Karpas-422 (cell line): ENCODE measurements at regions not wholly inside any gene's neighbourhood (a gene's known extent, or its start where the extent isn't known, plus 50 kb on each side); places are given as distances from the start of the nearest gene placed in this dataset.

Experiments
- DNase-seq: peaks from one replicate; pipeline ENCODE4 v3.0.0-alpha.2; 2015
- H2AFZ ChIP-seq: fragments of 200-600 bp; sonication (generic); 2 replicates; pipeline ENCODE4 v1.6.1; 2014; ENCODE audit warnings: antibody characterized with exemption, low read length, mixed read lengths
- H3K27ac ChIP-seq: fragments of 200-600 bp; sonication (generic); 2 replicates; pipeline ENCODE4 v1.5.1; 2014; ENCODE audit warnings: mild to moderate bottlenecking, low read length, moderate library complexity
- H3K27me3 ChIP-seq: fragments of 200-600 bp; sonication (generic); 2 replicates; pipeline ENCODE4 v1.6.1; 2014; ENCODE audit warnings: low read length, mixed read lengths
- H3K36me3 ChIP-seq: fragments of 200-600 bp; sonication (generic); 2 replicates; pipeline ENCODE4 v1.6.1; 2014; ENCODE audit warnings: low read length, mixed read lengths; ENCODE audit not compliant: insufficient read depth
- H3K4me1 ChIP-seq: fragments of 200-600 bp; sonication (generic); 2 replicates; pipeline ENCODE4 v1.6.1; 2014; ENCODE audit warnings: mild to moderate bottlenecking, low read length, mixed read lengths
- H3K4me2 ChIP-seq: fragments of 200-600 bp; sonication (generic); 2 replicates; pipeline ENCODE4 v1.6.1; 2014; ENCODE audit warnings: low read length, low read depth, mild to moderate bottlenecking; ENCODE audit not compliant: poor library complexity, severe bottlenecking
- H3K4me3 ChIP-seq: fragments of 200-600 bp; sonication (generic); 2 replicates; pipeline ENCODE4 v1.5.1; 2014; ENCODE audit warnings: mild to moderate bottlenecking, antibody characterized with exemption, low read length, mixed read lengths
- H3K79me2 ChIP-seq: fragments of 200-600 bp; sonication (generic); 2 replicates; pipeline ENCODE4 v1.6.1; 2014; ENCODE audit warnings: mild to moderate bottlenecking, low read length, mixed read lengths
- H3K9ac ChIP-seq: fragments of 200-600 bp; sonication (generic); 2 replicates; pipeline ENCODE4 v1.6.0; 2014; ENCODE audit warnings: low read length
- H3K9me2 ChIP-seq: fragments of 200-600 bp; sonication (generic), shearing (Covaris generic); replicated peaks from 2 replicates; pipeline ENCODE4 v1.6.0; 2014; ENCODE audit warnings: mild to moderate bottlenecking, low read length, moderate library complexity; ENCODE audit not compliant: insufficient read depth
- H3K9me3 ChIP-seq: fragments of 300-700, 200-600 bp; sonication (generic); 2 replicates; pipeline ENCODE4 v1.6.1; 2014; ENCODE audit warnings: low read length, mixed read lengths
- H4K20me1 ChIP-seq: fragments of 200-600 bp; sonication (generic); 2 replicates; pipeline ENCODE4 v1.6.1; 2014; ENCODE audit warnings: mild to moderate bottlenecking, antibody characterized with exemption, low read length, low read depth; ENCODE audit not compliant: insufficient read depth

DNA sequence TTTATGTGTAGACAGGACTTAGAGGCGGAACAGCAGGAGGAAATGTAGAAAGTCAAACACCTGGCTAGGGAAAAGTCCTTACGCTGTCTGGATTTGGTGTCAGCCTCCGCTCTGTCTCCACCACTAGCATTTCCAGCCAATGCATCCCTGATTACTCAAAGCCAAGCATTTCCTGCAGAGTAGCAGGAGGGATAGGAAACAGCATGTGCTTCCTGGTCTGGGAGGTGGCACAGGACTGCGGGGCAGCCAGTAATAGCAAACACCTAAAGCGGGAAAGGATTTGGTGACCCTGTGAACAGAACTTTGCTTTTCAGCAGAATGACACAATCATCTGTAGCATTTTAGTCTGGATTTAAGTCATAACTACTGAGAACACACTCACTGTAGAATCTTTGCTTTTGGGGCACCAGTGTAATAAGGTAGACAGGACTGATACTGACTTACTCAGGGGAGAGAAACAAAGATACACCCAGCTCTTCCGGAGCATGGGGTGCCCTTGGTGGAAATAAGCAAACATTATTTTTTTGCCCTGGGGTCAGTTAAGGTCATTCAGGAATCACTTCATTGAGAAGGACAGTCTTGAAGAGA is 133.3 kb upstream of the AHI1 start:
- no peak overlapping the region for H3K4me3 ChIP-seq
- no peak overlapping the region for H3K27ac ChIP-seq
- H4K20me1 ChIP-seq = no peaks in the 10 kb centered on the region
- no peaks in the 10 kb centered on the region for H3K9me3 ChIP-seq
- no peaks in the 10 kb centered on the region for H3K79me2 ChIP-seq
- DNase-seq = no peak
- no peaks in the 10 kb centered on the region for H3K36me3 ChIP-seq
- H3K4me1 ChIP-seq = no peaks in the 10 kb centered on the region
- H3K9ac ChIP-seq = no peak overlapping the region
- H2AFZ ChIP-seq = no peak overlapping the region
- H3K9me2 ChIP-seq = no peaks in the 10 kb centered on the region
- H3K4me2 ChIP-seq = no peak overlapping the region
- H3K27me3 ChIP-seq = no peaks in the 10 kb centered on the region

DNA sequence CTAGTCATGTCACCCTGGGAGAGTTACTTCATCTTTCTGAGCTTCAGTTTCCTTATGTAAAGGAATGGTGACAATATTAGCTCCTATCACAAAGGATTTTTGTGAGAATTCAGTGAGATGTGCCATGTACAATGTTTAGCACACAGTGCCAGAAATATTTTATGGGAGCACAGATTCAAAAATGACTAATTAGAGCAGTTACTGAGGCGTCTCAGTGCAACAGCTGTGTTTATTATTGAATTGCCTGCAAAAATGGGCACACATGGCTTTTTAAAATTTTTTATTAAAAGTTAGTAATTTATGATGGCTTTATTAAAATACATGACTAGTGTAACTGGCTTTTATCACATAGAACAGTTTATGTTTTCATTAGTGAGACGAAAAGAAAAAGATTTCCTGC is 134.3 kb upstream of the AHI1 start:
- H2AFZ ChIP-seq = no peak overlapping the region
- no peaks in the 10 kb centered on the region for H3K27me3 ChIP-seq

DNA sequence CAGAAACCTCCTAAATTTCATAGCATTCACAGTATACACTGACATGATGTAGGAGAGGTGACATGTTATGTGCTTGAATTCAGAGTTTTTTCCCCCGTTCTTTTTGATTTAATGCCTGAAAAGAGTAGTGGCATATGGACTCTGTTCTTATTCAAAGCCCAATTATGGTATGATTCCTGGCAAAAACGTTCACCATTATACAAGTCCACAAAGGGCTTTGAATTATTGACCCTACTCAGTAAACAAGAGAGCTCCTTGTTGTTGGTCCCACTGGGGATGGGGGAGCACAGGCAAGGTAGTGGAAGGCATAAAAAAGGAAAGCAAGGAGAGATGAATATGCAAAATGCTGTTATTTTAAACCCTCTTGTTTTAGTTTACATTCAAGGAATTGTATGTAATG is 136.0 kb upstream of the AHI1 start:
- no peak overlapping the region for H2AFZ ChIP-seq
- H3K9ac ChIP-seq = no peak overlapping the region
- H3K36me3 ChIP-seq = no peaks in the 10 kb centered on the region
- H3K27ac ChIP-seq = no peak overlapping the region
- no peak overlapping the region for H3K4me2 ChIP-seq
- H3K27me3 ChIP-seq = no peaks in the 10 kb centered on the region
- no peak for DNase-seq
- H4K20me1 ChIP-seq = no peaks in the 10 kb centered on the region
- no peak overlapping the region for H3K4me3 ChIP-seq
- H3K9me2 ChIP-seq = no peaks in the 10 kb centered on the region
- no peaks in the 10 kb centered on the region for H3K79me2 ChIP-seq
- no peaks in the 10 kb centered on the region for H3K9me3 ChIP-seq
- no peaks in the 10 kb centered on the region for H3K4me1 ChIP-seq

More for the DNA sequence above, 134.3 kb upstream of the AHI1 start:
- H3K9me2 ChIP-seq = no peaks in the 10 kb centered on the region
- no peaks in the 10 kb centered on the region for H3K9me3 ChIP-seq
- no peaks in the 10 kb centered on the region for H3K4me1 ChIP-seq
- H3K4me3 ChIP-seq = no peak overlapping the region
- H4K20me1 ChIP-seq = no peaks in the 10 kb centered on the region
- H3K4me2 ChIP-seq = no peak overlapping the region
- H3K79me2 ChIP-seq = no peaks in the 10 kb centered on the region
- no peak overlapping the region for H3K9ac ChIP-seq
- no peaks in the 10 kb centered on the region for H3K36me3 ChIP-seq
- no peak for DNase-seq
- H3K27ac ChIP-seq = no peak overlapping the region

DNA sequence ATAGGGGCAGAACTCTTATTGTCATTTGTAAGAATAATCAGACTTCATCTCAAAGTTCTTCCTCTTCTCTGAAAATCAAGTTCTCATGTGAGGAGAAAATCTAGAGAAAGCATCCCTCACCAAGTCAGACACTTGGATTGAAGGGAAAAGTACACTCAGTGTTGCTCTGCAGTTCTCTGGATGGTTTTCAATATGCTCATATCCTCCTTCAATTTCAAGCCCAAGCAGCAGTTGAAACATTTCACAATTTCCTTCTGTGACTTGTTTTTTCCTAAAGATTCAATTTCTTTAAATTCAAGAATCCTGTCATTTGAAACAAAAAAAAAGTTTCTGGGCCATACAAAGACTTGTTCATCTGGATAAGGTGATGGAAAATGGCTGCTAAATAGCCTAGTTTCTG is 140.2 kb upstream of the AHI1 start:
- no peaks in the 10 kb centered on the region for H3K9me3 ChIP-seq
- no peak for DNase-seq
- no peaks in the 10 kb centered on the region for H4K20me1 ChIP-seq
- H2AFZ ChIP-seq = no peak overlapping the region
- H3K9me2 ChIP-seq = no peaks in the 10 kb centered on the region
- H3K4me2 ChIP-seq = no peak overlapping the region
- no peaks in the 10 kb centered on the region for H3K4me1 ChIP-seq
- no peak overlapping the region for H3K27ac ChIP-seq
- no peaks in the 10 kb centered on the region for H3K27me3 ChIP-seq
- H3K36me3 ChIP-seq = no peaks in the 10 kb centered on the region
- H3K9ac ChIP-seq = no peak overlapping the region
- H3K79me2 ChIP-seq = no peaks in the 10 kb centered on the region
- H3K4me3 ChIP-seq = no peak overlapping the region

DNA sequence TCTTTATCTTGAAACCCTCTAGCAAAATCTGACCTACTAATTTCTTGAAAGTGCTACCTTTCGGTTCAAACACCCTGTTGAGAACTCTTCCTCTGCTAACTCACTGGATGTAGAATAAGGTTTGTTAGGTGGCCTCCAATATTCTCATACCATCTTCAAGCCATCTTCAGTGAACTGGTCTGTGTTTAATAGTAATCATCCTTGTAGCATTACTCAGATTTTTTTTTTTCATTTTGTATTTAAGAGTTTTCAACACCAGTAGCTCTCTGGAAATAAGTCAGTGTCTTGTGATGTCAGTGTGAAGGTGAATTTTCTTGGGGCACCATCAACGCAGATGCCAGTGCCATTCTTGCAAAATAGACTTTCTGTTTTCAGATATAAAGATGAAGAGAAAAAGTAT is 140.6 kb upstream of the AHI1 start:
- no peaks in the 10 kb centered on the region for H3K9me2 ChIP-seq

DNA sequence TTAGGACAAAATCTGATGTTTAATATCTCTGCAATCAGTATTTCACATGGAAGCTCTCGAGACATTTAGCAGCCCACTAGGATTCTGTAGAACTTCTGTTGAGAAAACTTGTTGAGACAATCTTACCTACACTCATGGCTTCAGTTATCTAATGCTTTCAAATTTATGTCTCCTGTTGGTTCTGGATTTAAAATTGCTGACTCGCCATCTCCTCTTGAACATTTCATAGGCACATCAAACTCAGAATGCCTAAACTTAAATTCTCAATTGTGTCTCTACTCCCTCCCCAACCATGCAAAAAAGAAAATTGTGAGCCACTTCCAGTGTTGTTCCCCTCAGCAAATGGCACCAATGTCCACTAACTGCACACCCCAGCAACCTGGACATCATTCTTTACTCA is 142.5 kb upstream of the AHI1 start:
- no peaks in the 10 kb centered on the region for H3K4me1 ChIP-seq
- no peaks in the 10 kb centered on the region for H3K36me3 ChIP-seq
- H3K9me2 ChIP-seq = no peaks in the 10 kb centered on the region
- H3K27ac ChIP-seq = no peak overlapping the region
- H3K79me2 ChIP-seq = no peaks in the 10 kb centered on the region
- no peaks in the 10 kb centered on the region for H3K27me3 ChIP-seq
- H3K9me3 ChIP-seq = no peaks in the 10 kb centered on the region
- H4K20me1 ChIP-seq = no peaks in the 10 kb centered on the region
- no peak for DNase-seq
- no peak overlapping the region for H2AFZ ChIP-seq
- no peak overlapping the region for H3K4me3 ChIP-seq
- H3K9ac ChIP-seq = no peak overlapping the region
- no peak overlapping the region for H3K4me2 ChIP-seq

More for the DNA sequence above, 140.6 kb upstream of the AHI1 start:
- no peak overlapping the region for H3K9ac ChIP-seq
- H3K4me2 ChIP-seq = no peak overlapping the region
- H3K4me1 ChIP-seq = no peaks in the 10 kb centered on the region
- H3K36me3 ChIP-seq = no peaks in the 10 kb centered on the region
- H3K4me3 ChIP-seq = no peak overlapping the region
- H3K9me3 ChIP-seq = no peaks in the 10 kb centered on the region
- H3K79me2 ChIP-seq = no peaks in the 10 kb centered on the region
- H4K20me1 ChIP-seq = no peaks in the 10 kb centered on the region
- H3K27ac ChIP-seq = no peak overlapping the region
- no peak for DNase-seq
- H2AFZ ChIP-seq = no peak overlapping the region
- no peaks in the 10 kb centered on the region for H3K27me3 ChIP-seq

DNA sequence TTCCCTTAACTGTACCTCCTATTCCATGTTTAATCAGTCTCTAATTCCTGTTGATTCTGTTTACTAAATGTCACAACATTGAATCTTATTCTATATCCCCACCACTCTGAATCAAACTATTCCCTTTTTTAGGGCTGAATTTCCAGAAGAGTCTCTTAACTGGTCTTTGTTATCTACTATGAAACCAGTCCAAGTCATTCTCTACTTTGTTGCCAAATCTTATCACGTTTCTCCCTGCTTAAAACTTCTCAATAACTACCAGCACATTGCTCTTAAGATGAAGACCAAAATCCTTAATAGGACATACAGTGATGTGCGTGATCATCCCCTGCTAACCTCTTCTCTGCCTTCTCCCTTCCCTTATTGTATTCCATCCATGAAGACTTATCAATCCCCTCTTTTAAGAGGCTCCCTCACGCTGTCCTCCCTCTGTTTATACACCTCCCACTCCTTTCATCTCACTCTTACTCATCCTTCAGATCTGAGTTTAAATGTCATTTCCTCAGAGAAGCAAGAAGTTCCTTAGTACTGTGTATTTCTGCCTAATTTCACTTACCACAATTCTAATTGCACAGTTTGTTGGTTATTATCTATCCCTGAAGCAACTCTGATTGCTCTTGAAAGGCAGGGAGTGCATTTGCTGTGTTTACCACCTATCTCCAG is 143.0 kb upstream of the AHI1 start:
- Histone ChIP-seq H4K20me1 (no peaks in the 10 kb centered on the region), H3K4me1 (no peaks in the 10 kb centered on the region), H2AFZ (no peak overlapping the region), H3K36me3 (no peaks in the 10 kb centered on the region), H3K9ac (no peak overlapping the region), H3K27ac (no peak overlapping the region), H3K9me3 (no peaks in the 10 kb centered on the region), H3K27me3 (no peaks in the 10 kb centered on the region), H3K4me2 (no peak overlapping the region), H3K79me2 (no peaks in the 10 kb centered on the region), H3K9me2 (no peaks in the 10 kb centered on the region), H3K4me3 (no peak overlapping the region)
- no peak for DNase-seq

DNA sequence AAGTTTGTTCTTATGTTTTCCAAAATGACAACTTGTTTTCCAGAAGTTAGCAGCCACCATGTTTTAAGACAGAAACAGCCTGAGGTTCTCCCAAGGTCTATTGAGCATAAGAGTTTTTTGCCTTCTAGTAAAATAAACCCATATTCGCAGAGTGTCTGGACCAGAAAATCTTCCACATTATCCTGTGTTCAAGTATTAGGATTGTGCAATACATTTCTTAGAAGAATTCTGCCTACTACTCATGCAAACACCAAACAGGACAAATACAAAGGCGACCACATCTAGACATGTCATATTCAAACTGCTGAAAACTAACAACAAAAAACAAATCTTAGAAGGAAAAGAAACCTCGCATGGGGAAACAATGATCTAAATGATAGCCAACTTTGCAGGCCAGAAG is 145.4 kb upstream of the AHI1 start:
- no peaks in the 10 kb centered on the region for H3K9me2 ChIP-seq
- H3K9ac ChIP-seq = no peak overlapping the region
- H3K79me2 ChIP-seq = no peaks in the 10 kb centered on the region
- H3K36me3 ChIP-seq = no peaks in the 10 kb centered on the region
- no peak overlapping the region for H3K4me2 ChIP-seq
- H2AFZ ChIP-seq = no peak overlapping the region
- H4K20me1 ChIP-seq = no peaks in the 10 kb centered on the region
- DNase-seq = no peak
- no peak overlapping the region for H3K27ac ChIP-seq
- H3K27me3 ChIP-seq = no peaks in the 10 kb centered on the region
- no peaks in the 10 kb centered on the region for H3K9me3 ChIP-seq
- no peaks in the 10 kb centered on the region for H3K4me1 ChIP-seq
- H3K4me3 ChIP-seq = no peak overlapping the region
